RKO (cell line): ENCODE measurements at regions not wholly inside any gene's neighbourhood (a gene's known extent, or its start where the extent isn't known, plus 50 kb on each side); places are given as distances from the start of the nearest gene placed in this dataset.

Experiments
- DNase-seq: peaks from one replicate; pipeline ENCODE4 v3.0.0-alpha.2; 2016; ENCODE audit warnings: low spot score

GRCh38 chr14:61130512-61131260 lies 149.6 kb downstream of the SLC38A6 start:
- no peak for DNase-seq

- DNase-seq: no peak
These were observed 148.2 kb downstream of the SLC38A6 start for GRCh38 chr14:61129168-61129745.

- no peak for DNase-seq
These were observed 147.5 kb downstream of the SLC38A6 start for GRCh38 chr14:61128382-61129167.

DNA sequence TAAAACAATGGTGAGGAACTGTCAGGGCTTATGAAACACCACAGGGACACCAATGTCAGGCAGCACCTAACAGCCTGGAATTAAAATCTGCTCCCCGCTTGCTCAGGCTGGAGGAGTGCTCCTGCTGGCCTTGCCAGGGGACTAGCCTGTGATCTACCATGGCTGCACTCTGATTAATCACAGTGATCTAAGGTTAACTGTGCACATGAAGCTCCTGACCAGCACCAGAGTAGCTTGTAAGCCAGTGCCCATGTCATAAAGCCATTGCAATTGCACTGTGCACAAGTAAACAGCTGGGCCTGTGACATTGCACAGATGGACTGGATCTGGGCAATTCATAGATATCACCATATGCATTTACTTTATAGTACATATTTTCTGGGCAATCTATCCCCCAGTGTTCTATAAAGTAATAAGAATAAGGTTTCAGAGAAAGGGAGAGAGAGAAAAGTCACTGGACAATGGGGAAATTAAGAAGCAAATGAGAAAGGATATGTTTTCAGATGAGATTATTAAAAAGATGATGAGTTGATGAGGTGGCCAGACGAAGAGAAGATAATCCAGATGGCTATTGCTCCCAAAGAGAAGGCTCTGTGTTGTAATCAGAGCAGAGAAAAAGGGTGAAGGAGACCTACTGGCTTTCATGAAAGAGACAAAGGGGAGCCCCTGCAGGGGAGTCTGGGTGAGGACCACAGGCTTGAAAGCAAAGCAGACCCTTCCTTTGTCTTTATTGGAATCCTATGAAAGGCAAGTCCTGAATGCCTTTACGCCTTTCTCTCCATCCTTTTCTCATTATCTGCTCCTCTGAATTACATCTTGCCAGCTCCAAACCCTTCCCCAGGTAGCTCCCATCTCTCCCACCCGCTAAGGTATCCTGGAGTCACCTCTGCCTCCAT lies 145.8 kb downstream of the SLC38A6 start:
- DNase-seq: no peak

GRCh38 chr14:61125867-61126572 lies 145.0 kb downstream of the SLC38A6 start:
- DNase-seq: no peak

DNA sequence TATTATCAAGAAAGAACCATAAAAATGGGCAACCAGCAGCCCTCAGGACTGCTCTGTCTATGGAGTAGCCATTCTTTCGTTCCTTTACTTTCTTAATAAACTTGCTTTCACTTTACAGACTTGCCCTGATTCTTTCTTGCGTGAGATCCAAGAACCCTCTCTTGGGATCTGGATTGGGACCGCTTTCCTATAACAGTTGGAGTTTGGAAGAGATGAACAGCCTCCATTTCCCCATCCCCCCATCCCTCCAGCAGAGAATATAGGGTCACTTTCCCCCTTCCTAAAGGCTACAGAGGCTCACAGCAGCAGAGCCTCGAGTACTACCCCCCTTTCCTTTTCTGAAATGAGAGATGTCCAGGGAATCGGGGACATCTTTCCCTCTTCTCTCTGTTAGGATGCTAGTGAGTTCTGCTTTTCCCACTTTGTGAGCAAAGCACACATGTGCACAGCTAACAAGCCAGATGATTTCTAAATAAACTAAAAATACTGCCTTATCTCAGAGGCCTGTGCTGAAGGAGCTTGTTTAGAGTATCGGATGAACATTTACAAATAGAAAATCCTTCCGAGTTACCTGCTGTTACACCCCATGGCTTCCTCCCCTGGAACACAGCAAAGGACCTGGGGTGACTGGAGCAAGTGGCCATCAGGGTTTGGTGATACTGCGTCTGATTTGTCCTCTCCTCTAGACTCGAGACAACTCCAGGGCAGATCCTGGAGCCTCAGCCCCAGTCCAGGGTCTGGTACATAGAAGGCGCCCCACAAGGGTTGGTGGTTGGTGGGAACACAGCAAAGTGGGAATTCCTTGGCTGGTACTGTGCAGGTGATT lies 144.2 kb downstream of the SLC38A6 start:
- DNase-seq: no peak

GRCh38 chr14:61122862-61123261 lies 141.8 kb downstream of the SLC38A6 start:
- DNase-seq: no peak

DNA sequence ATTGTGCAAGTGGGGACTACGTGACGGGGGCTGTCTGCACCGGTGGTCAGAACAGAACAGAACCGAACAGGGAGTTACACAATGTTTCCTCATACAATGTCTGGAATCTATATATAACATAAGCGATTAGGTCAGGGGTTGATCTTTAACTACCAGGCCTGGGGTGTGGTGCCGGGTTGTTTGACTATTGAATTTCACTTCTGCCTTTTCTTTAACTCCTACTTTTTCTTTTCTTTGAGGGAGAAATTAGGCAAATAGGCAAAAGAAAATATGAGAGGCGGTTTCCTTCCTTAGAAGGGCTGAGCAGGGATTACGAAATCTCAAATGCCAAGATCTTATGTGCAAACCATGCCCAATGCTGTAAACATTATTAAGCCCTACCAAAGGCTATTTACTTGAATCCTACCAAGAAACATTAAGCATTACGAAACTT lies 140.3 kb downstream of the SLC38A6 start:
- no peak for DNase-seq

DNA sequence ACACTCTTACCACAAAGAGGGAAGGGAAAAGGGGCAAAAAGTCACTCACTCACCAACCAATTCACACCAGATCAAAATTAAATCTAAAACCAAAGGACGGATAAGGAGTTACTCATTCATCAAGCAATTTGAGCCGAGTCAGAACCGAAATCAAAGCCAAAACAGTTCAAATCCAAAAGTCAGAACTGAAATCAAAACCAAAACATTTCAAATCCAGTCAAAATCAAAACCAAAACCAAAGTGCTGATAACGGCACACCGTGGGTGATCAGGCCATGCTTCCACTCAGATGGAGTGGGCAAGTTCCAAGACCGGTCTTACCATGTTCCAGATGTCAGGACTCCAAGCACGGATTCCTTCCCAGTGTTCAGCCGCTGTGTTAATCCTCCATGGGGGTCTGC lies 139.5 kb downstream of the SLC38A6 start:
- no peak for DNase-seq

DNA sequence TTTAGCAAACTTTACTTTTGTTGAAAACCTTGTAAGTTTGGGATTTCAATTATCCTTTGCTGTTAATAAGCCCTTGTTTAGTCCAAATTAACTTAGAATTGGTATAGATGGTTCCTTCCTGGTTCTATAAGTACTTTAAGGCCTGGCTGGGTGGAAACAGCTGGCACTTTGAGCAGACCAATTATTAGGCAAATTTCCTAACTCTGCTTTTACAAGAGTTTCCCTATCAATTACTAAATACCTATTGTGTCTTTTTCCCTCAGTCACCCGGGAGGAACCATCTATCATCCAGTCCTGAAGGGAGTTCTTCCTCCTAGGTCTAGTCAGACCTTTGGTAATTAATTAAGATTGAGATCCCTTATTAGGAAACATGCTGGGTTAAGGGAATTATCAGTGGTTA lies 138.0 kb downstream of the SLC38A6 start:
- DNase-seq: no peak

DNA sequence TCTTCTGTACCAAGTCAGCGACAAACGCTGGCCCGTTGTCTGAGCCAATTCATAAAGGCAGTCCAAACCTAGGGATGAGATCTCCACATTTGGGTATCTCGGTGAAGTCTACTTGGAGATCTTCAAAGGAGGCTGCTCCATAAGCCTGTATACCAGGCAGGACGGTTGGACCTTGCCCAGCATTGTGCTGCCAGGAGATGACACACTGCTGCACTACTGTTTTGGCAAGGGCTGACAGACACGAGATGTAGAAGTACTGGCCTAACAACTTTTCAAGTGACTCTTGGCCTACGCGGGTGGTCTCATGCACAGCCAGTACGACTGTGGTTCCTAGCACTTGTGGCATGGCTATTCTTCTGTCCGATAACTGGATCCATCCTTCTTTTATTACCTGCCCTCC lies 135.3 kb downstream of the SLC38A6 start:
- DNase-seq: no peak

- no peak for DNase-seq
These were observed 132.6 kb downstream of the SLC38A6 start for GRCh38 chr14:61113561-61114225.

GRCh38 chr14:61112506-61112905 lies 131.5 kb downstream of the SLC38A6 start:
- no peak for DNase-seq

GRCh38 chr14:61111731-61112130 lies 130.7 kb downstream of the SLC38A6 start:
- no peak for DNase-seq

GRCh38 chr14:61111209-61111665 lies 130.2 kb downstream of the SLC38A6 start:
- no peak for DNase-seq

GRCh38 chr14:61110316-61111082 lies 129.5 kb downstream of the SLC38A6 start:
- DNase-seq: no peak

- DNase-seq: no peak
These were observed 128.2 kb downstream of the SLC38A6 start for GRCh38 chr14:61109288-61109687.

DNA sequence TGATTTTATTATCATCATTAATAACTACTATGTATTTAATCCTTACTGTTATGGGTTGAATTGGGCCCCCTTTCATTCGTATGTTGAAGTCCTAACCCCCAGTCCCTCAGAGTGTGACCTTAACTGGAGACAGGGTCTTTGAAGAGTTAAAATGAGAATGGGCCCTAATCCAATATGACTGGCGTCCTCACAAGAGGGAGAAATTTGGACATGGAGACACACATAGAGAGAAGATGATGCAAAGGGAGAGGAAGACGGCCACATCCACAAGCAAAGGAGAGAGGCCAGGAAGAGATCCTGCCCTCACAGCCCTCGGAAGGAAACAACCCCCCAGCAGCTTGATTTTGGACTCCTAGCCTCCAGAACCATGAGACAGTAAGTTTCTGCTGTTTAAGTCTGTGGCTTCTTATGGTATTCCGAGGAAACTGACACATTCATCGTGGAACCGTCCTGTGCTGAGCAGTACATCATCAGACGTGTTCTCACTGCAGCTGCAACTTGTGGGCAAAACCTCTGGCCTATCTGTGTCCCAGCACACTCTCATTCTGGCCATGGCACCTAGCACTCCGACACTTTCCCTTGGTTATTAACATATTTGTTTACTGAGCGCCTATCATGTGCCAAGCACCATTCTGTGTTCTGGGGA lies 127.6 kb downstream of the SLC38A6 start:
- no peak for DNase-seq
